Upper lobe of left lung (tissue), 6 donors: ENCODE measurements at regions not wholly inside any gene's neighbourhood (a gene's known extent, or its start where the extent isn't known, plus 50 kb on each side); places are given as distances from the start of the nearest gene placed in this dataset.

Experiments used
- ATAC-seq, 2 donors: fragments of 200-7000 bp; cut with Tn5 transposase; one replicate each; pipeline ENCODE4 v1.9.1; 2022; ENCODE audit warnings: mild to moderate bottlenecking in 2 of 2, moderate library complexity in 2 of 2; ENCODE audit not compliant: low FRiP score in 2 of 2
- DNase-seq, 2 donors: peaks; one replicate each; pipeline ENCODE4 v3.0.0-alpha.2; 2019 to 2020
- H3K27ac ChIP-seq, 4 donors: fragments of 200-600 bp; sonication (generic); one replicate each; pipeline ENCODE4 v1.5.1; 2016 to 2019
- H3K27me3 ChIP-seq, 4 donors: fragments of 200-600 bp; sonication (generic); one replicate each; pipeline ENCODE4 v1.5.1; 2017 to 2019
- H3K36me3 ChIP-seq, 4 donors: fragments of 200-600 bp; sonication (generic); one replicate each; pipeline ENCODE4 v1.5.1; 2016 to 2019
- H3K4me1 ChIP-seq, 4 donors: fragments of 200-600 bp; sonication (generic); one replicate each; pipeline ENCODE4 v1.5.1; 2018 to 2019
- H3K4me3 ChIP-seq, 4 donors: fragments of 200-600 bp; sonication (generic); one replicate each; pipeline ENCODE4 v1.5.1; 2017 to 2019; ENCODE audit warnings: mild to moderate bottlenecking in 2 of 4, moderate library complexity in 1 of 4
- H3K9me3 ChIP-seq, 4 donors: fragments of 200-600 bp; sonication (generic); one replicate each; pipeline ENCODE4 v1.5.1; 2018 to 2019
- EP300 ChIP-seq, 4 donors: sonication (generic); formaldehyde crosslinking; IDR thresholded peaks; one replicate each; pipeline ENCODE4 v1.5.1; 2017; ENCODE audit warnings: antibody characterized with exemption in 4 of 4, control low read depth in 2 of 4
- POLR2A ChIP-seq, 4 donors: fragments of 450-650 bp; IDR thresholded peaks; one replicate each; pipeline ENCODE4 v1.5.1; 2016 to 2017; ENCODE audit warnings: antibody characterized with exemption in 4 of 4, mild to moderate bottlenecking in 2 of 4
- POLR2AphosphoS5 ChIP-seq, 2 donors: sonication (generic); formaldehyde crosslinking; IDR thresholded peaks; one replicate each; pipeline ENCODE4 v1.5.1; 2017; ENCODE audit warnings: antibody characterized with exemption in 2 of 2
- WGBS, 2 donors: methylation state at CpG; one replicate each; pipeline ENCODE4 v1.1.5; 2017 to 2018; 5-methylcytosine and 5-hydroxymethylcytosine counted together
- TF ChIP-seq, protein P1 (sequence below), 6 experiments: fragments of 450-650 bp in 4 of 6; fragments of 200-600 bp in 2 of 6; sonication (generic) in 2 of 6; IDR thresholded peaks; one replicate each; pipeline ENCODE4 v1.5.1; 2016 to 2019; ENCODE audit warnings: antibody characterized with exemption in 6 of 6
- donor health status: DM: no; HTN: no; CAD: no; lungs with moderate emphysema.
- donor health status: DM: no; HTN: yes; CAD: no; lungs with severe emphysema.

DNA sequence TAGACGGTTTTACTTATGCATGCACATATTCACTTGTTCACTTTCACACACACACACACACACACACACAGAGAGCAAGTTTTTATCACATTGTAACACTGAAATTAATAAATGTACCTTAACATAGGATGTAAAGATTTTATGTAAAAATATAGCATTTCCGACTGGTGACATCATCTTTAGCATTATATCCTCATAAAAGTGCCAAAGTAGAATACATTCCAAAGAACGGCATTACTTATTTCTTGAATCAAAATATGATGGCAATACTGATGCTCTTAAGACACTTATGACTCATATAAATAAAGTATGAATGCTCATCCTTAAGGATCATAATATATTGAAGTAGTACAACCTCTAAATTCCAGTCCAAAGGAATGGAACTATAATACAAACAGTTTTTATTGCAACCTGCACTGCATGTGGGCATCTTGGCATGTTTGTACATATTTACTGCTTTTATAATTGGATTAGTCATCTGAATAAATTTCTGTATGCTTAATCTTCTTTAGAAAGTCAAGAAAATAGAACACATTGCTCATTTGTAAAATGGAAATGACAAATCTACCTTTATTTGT, 290.0 kb upstream of the SEMA3A start:
- Histone ChIP-seq H3K4me3 (no peak overlapping the region), H3K27ac (no peak overlapping the region), H3K9me3 (no peaks in the 10 kb centered on the region), H3K4me1 (no peaks in the 10 kb centered on the region), H3K36me3 (no peaks in the 10 kb centered on the region), H3K27me3 (no peaks in the 10 kb centered on the region)
- no peak for DNase-seq
- ATAC-seq: no peak
- WGBS, 2 donors: 95% methylated on average over 3 of the region's 3 CpGs
- TF ChIP-seq, protein P1, sequence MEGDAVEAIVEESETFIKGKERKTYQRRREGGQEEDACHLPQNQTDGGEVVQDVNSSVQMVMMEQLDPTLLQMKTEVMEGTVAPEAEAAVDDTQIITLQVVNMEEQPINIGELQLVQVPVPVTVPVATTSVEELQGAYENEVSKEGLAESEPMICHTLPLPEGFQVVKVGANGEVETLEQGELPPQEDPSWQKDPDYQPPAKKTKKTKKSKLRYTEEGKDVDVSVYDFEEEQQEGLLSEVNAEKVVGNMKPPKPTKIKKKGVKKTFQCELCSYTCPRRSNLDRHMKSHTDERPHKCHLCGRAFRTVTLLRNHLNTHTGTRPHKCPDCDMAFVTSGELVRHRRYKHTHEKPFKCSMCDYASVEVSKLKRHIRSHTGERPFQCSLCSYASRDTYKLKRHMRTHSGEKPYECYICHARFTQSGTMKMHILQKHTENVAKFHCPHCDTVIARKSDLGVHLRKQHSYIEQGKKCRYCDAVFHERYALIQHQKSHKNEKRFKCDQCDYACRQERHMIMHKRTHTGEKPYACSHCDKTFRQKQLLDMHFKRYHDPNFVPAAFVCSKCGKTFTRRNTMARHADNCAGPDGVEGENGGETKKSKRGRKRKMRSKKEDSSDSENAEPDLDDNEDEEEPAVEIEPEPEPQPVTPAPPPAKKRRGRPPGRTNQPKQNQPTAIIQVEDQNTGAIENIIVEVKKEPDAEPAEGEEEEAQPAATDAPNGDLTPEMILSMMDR (IDR thresholded peaks at IDR 0.05): no peak
- TF ChIP-seq EP300 (IDR thresholded peaks at IDR 0.05): no peak
- TF ChIP-seq POLR2AphosphoS5 (IDR thresholded peaks at IDR 0.05): no peak
- TF ChIP-seq POLR2A (IDR thresholded peaks at IDR 0.05): no peak

DNA sequence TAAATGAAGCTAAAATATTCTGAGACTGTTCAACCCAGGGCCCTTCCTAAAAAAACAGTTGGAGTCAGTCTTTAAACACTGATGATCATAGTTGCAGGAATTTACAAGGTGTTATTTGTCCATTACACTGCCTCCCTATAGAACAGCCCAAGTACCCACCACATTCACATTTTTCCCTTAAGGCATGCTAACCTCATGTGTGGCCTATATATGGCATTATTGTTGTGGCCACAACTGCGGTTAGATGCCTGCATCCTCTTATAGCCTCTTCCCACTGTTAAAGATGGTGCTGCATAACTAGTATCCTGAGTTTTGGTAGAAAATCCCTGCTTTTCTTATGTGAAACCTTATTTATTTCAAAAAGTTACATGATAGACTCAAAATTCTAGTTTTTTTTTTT, 287.9 kb upstream of the SEMA3A start:
- 81 to 91% methylated on average over 1 of the region's 1 CpG for WGBS, 2 donors
- H3K36me3 ChIP-seq: no peaks in the 10 kb centered on the region
- no peaks in the 10 kb centered on the region for H3K9me3 ChIP-seq
- DNase-seq (no peak), ATAC-seq (no peak)
- no peak overlapping the region for H3K4me3 ChIP-seq
- no peaks in the 10 kb centered on the region for H3K27me3 ChIP-seq
- no peak overlapping the region for H3K27ac ChIP-seq
- TF ChIP-seq, protein P1 (IDR thresholded peaks at IDR 0.05): no peak
- TF ChIP-seq POLR2A (IDR thresholded peaks at IDR 0.05) (no peak), POLR2AphosphoS5 (IDR thresholded peaks at IDR 0.05) (no peak), EP300 (IDR thresholded peaks at IDR 0.05) (no peak)
- no peaks in the 10 kb centered on the region for H3K4me1 ChIP-seq

DNA sequence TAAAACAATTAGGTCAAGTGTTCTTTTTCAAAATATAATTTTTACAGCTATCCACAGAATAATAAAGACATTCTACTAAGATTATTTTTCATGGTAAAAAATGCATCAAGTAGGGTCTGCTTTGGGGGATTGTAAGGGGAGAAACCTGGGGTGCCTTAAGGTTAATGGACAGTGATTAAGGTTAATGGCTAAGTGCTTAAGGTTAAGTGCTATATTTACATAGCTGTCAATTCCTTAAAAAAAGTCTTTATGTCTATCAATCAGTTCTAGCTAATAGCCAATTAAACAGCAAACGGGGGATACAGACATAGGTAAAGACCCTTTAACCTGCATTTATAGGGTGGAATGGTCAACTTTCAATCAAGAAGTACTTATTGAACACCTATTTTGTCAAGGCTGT, 284.5 kb upstream of the SEMA3A start:
- DNase-seq (no peak), ATAC-seq (no peak)
- WGBS, 2 donors: 74 to 86% methylated on average over 1 of the region's 1 CpG
- Histone ChIP-seq H3K4me3 (no peak overlapping the region), H3K9me3 (no peaks in the 10 kb centered on the region), H3K27me3 (no peaks in the 10 kb centered on the region), H3K27ac (no peak overlapping the region), H3K36me3 (no peaks in the 10 kb centered on the region), H3K4me1 (no peaks in the 10 kb centered on the region)
- TF ChIP-seq POLR2A (IDR thresholded peaks at IDR 0.05) (no peak), POLR2AphosphoS5 (IDR thresholded peaks at IDR 0.05) (no peak), EP300 (IDR thresholded peaks at IDR 0.05) (no peak)
- TF ChIP-seq, protein P1 (IDR thresholded peaks at IDR 0.05): no peak

DNA sequence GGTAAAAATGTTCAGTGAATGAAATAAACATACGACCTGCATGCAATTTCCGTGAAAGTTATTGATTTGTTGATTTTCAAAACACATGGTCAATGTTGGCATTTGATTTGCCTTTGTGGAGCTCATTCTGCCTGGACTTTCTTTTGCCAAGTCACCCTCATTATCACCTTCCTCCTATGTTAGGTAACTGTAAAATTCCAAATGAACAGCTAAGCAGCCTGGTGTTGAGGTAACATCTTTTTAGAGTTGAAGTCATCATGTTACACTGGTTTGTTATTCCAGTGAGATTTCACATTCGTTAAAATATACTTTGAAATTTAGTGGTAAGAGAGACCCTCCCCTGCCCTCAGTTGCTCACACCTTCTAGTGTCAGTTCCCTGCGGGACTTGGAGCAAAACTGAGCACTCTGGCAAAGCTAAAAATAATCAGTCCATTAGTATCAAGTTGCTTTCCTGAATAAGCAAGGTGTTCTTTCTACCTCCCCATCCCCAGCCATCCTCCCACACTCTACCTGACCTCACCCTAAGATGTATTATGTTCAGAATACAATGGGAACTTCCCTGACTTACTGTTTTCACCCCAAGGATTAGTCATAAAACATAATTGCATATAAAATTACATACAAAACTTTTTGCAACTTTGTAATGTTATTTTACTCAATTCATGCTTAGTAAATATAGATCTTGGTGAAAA, 283.3 kb upstream of the SEMA3A start:
- Histone ChIP-seq H3K4me3 (no peak overlapping the region), H3K9me3 (no peaks in the 10 kb centered on the region), H3K4me1 (no peaks in the 10 kb centered on the region), H3K36me3 (no peaks in the 10 kb centered on the region), H3K27ac (no peak overlapping the region), H3K27me3 (no peaks in the 10 kb centered on the region)
- DNase-seq (no peak), ATAC-seq (no peak)
- TF ChIP-seq POLR2A (IDR thresholded peaks at IDR 0.05) (no peak), EP300 (IDR thresholded peaks at IDR 0.05) (no peak), POLR2AphosphoS5 (IDR thresholded peaks at IDR 0.05) (no peak)
- TF ChIP-seq, protein P1 (IDR thresholded peaks at IDR 0.05): no peak
- WGBS, 2 donors: 69 to 79% methylated on average over 4 of the region's 4 CpGs

DNA sequence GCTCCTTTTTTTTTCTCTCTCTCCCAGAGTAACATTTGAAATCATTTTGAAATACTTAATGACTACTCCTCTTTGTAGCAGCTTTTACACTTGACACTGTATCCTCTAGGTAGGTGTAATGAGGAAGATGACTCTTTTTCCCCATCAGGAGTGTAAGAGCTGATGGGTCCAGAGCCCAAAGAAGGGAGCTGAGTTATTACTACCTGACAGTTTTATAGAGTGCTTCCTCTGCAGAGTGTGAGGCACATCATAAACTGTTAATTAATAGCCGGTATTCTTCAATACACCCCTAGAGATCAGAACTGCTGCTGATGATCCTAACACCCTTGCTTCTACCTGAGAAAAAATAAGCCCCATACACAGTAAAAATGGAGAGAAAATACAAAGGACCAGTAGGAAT, 279.8 kb upstream of the SEMA3A start:
- ATAC-seq: no peak
- TF ChIP-seq POLR2AphosphoS5 (IDR thresholded peaks at IDR 0.05) (no peak), EP300 (IDR thresholded peaks at IDR 0.05) (no peak)
- TF ChIP-seq, protein P1 (IDR thresholded peaks at IDR 0.05): no peak
- Histone ChIP-seq H3K36me3 (no peaks in the 10 kb centered on the region), H3K27me3 (no peaks in the 10 kb centered on the region), H3K27ac (no peak overlapping the region), H3K9me3 (no peaks in the 10 kb centered on the region), H3K4me1 (no peaks in the 10 kb centered on the region), H3K4me3 (no peak overlapping the region)
- WGBS, 2 donors: 53 to 55% methylated on average over 1 of the region's 1 CpG
- no peak for DNase-seq
